ENCODE measurements at regions not wholly inside any gene's neighbourhood (a gene's known extent, or its start where the extent isn't known, plus 50 kb on each side); places are given as distances from the start of the nearest gene placed in this dataset.

- no peak for DNase-seq (ENCODE audit: low read depth in 4 of 4, low spot score in 2 of 4)
These were observed 444.4 kb upstream of the RGS17 start for GRCh38 chr6:153575528-153575927.

GRCh38 chr6:153574231-153574630 is 443.1 kb upstream of the RGS17 start:
- no peak for DNase-seq (ENCODE audit: low read depth in 4 of 4, low spot score in 2 of 4)

GRCh38 chr6:153572371-153572770 is 441.3 kb upstream of the RGS17 start:
- no peak for DNase-seq (ENCODE audit: low read depth in 4 of 4, low spot score in 2 of 4)

GRCh38 chr6:153568628-153569027 is 437.5 kb upstream of the RGS17 start:
- DNase-seq (ENCODE audit: low read depth in 4 of 4, low spot score in 2 of 4) = no peak

GRCh38 chr6:153564803-153565202 is 433.7 kb upstream of the RGS17 start:
- DNase-seq (ENCODE audit: low read depth in 4 of 4, low spot score in 2 of 4) = no peak

GRCh38 chr6:153563001-153563400 is 431.9 kb upstream of the RGS17 start:
- DNase-seq (ENCODE audit: low read depth in 4 of 4, low spot score in 2 of 4) = no peak

- DNase-seq (ENCODE audit: low read depth in 4 of 4, low spot score in 2 of 4) = no peak
These were observed 422.5 kb upstream of the RGS17 start for GRCh38 chr6:153553627-153554026.

GRCh38 chr6:153539602-153540001 is 408.5 kb upstream of the RGS17 start:
- no peak for DNase-seq (ENCODE audit: low read depth in 4 of 4, low spot score in 2 of 4)

GRCh38 chr6:153538491-153538890 is 407.4 kb upstream of the RGS17 start:
- no peak for DNase-seq (ENCODE audit: low read depth in 4 of 4, low spot score in 2 of 4)

GRCh38 chr6:153537422-153537821 is 406.3 kb upstream of the RGS17 start:
- DNase-seq (ENCODE audit: low read depth in 4 of 4, low spot score in 2 of 4) = no peak

- no peak for DNase-seq (ENCODE audit: low read depth in 4 of 4, low spot score in 2 of 4)
These were observed 395.4 kb upstream of the RGS17 start for GRCh38 chr6:153526479-153526878.

- DNase-seq (ENCODE audit: low read depth in 4 of 4, low spot score in 2 of 4) = no peak
These were observed 394.9 kb upstream of the RGS17 start for GRCh38 chr6:153525998-153526397.

GRCh38 chr6:153523390-153523789 is 392.3 kb upstream of the RGS17 start:
- DNase-seq (ENCODE audit: low read depth in 4 of 4, low spot score in 2 of 4) = no peak

GRCh38 chr6:153511896-153512496 is 380.9 kb upstream of the RGS17 start:
- peak in 1 of 4 donors; percentile 4 for DNase-seq (ENCODE audit: low read depth in 4 of 4, low spot score in 2 of 4)

- DNase-seq (ENCODE audit: low read depth in 4 of 4, low spot score in 2 of 4) = no peak
These were observed 372.7 kb upstream of the RGS17 start for GRCh38 chr6:153503810-153504209.

GRCh38 chr6:153493501-153493900 is 362.4 kb upstream of the RGS17 start:
- DNase-seq (ENCODE audit: low read depth in 4 of 4, low spot score in 2 of 4) = no peak

- DNase-seq (ENCODE audit: low read depth in 4 of 4, low spot score in 2 of 4) = no peak
These were observed 358.4 kb upstream of the RGS17 start for GRCh38 chr6:153489479-153489878.

GRCh38 chr6:153488267-153488666 is 357.2 kb upstream of the RGS17 start:
- no peak for DNase-seq (ENCODE audit: low read depth in 4 of 4, low spot score in 2 of 4)

GRCh38 chr6:153485072-153485471 is 354.0 kb upstream of the RGS17 start:
- DNase-seq (ENCODE audit: low read depth in 4 of 4, low spot score in 2 of 4) = no peak

- no peak for DNase-seq (ENCODE audit: low read depth in 4 of 4, low spot score in 2 of 4)
These were observed 353.0 kb upstream of the RGS17 start for GRCh38 chr6:153484056-153484455.

- DNase-seq (ENCODE audit: low read depth in 4 of 4, low spot score in 2 of 4) = no peak
These were observed 345.2 kb upstream of the RGS17 start for GRCh38 chr6:153476243-153476642.

GRCh38 chr6:153465050-153465449 is 334.0 kb upstream of the RGS17 start:
- DNase-seq (ENCODE audit: low read depth in 4 of 4, low spot score in 2 of 4) = no peak

- no peak for DNase-seq (ENCODE audit: low read depth in 4 of 4, low spot score in 2 of 4)
These were observed 318.2 kb upstream of the RGS17 start for GRCh38 chr6:153449279-153449678.
